ENCODE measurements at regions not wholly inside any gene's neighbourhood (a gene's known extent, or its start where the extent isn't known, plus 50 kb on each side); places are given as distances from the start of the nearest gene placed in this dataset.
"Not testable (repeated sequence)": the region's sequence is repeated elsewhere in the genome, so short reads cannot be mapped to it uniquely, and the experiment has no call there.

DNA sequence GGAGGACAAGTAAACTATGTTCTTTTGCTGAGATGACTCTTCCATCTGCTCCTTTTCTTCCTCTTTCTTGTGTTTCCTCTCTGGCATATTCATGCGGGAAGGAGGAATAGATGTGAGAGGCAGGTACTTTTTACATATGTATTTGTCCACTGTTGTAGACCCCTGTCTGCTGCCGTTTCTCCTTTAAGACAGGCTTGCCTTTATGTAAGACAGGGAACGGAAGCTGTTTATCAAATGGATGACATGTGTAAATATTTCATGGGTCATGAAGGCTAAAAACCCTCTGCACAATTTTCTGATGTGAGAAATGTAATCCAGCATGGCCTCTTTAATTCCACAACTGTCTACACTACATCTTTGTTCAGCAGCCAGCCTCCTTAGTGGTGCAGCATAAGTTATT is 1525.5 kb upstream of the NUDT12 start:
- FAIRE-seq: no peak

DNA sequence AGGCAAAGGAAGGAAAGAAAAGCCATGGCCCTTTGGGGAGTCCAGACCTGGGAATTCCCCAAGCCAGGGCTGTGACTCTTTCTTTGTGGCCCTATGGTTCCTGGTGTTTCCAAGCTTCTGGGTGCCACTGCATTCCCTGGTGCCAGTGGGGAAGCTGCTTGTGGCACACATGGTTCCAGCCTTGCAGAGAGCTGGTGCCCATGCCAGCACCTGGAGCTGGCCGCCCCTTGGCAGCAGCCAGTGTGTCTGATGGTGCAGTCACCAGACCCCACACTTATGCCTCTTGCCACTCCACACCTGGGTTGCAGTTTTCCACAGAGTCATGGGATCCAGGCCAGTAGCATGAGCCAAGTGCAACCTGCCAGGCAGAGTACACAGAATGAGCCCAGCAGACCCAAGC is 1495.3 kb upstream of the NUDT12 start:
- FAIRE-seq: no peak

DNA sequence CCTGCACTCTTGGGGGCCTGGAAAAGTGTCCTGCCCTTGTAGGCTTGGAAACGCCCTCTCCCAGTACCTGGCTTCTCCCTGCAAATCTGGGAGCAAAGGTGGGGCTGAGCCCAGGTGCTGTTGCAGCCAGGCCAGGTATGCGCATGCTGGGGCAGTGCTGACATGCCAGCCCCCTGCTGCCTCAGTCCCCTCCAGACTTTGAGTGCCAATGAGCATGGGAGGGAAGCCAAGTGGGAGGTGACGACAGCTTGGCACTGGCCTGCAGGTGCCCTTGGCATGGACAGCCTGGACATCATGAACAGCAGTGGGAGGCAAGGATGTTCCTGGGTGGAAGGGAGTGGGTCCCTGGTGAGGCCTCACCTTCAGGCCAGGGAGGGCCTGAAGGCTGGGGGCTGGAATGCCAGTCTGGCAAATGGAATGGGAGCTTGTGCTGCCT is 1494.4 kb upstream of the NUDT12 start:
- FAIRE-seq: no peak

DNA sequence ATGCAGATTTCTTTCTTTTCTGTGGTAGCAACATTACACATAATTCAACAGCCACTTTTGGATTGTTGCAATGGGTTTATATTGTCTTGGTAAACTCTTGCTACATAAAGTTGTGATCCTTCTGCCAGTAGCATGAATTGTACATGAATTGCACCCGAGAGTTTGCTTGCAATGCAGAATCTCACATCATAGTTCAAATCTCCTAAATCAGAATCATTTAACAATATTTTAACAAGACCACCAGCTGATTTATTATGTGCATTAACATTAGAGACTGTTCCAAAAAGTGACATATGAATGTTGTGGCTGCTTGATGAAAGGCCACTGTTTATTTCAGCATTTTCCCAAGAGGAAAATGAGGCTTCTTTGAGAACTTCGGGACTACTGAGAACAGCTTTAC is 1491.8 kb upstream of the NUDT12 start:
- no peak for FAIRE-seq

DNA sequence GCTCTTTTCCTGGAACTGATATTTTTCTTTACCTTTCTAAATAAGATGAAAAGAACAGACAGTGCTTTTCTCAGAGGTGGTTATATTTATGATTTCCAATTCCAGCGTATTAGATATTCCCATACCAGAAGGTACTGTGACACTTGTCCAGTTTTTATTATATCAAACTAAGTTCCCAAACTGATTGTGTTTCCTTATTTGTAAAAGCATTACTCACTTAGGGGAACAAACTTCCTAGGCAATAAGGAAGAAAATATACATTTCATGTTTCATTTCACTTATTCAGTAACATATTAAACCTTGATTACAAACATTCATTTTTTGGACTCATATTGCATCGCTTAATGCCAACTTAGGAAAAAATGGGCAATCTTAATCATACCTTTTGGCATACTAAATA is 1480.0 kb upstream of the NUDT12 start:
- FAIRE-seq: no peak

DNA sequence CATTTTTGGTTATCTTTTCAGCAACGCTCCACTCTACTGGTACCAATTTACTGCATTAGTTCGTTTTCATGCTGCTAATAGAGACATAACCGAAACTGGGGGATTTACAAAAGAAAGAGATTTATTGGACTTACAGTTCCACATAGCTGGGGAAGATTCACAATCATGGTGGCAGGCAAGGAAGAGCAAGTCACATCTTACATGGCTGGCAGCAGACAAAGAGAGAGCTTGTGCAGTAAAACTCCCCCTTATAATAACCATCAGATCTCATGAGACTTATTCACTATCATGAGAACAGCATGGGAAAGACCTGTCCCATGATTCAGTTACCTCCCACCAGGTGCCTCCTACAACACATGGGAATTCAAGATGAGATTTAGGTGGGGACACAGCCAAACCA is 1474.2 kb upstream of the NUDT12 start:
- FAIRE-seq: not testable (repeated sequence)

DNA sequence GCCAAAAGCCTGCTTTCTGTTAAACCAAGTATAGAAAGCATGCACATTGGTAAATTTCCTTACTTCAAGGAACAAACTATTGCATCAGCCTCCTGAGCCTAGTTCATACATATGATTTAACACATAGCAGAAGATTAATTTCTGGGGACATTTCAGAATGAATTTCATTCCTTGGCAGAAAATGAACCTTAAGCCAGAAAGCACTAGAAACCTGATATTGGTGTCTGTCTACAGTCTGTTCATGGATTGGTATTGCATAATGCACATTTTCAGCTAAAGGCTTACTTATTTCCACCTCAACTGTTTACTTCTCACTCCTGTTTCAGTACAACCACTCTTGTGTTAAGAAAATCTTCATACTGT is 1471.8 kb upstream of the NUDT12 start:
- FAIRE-seq: no peak

DNA sequence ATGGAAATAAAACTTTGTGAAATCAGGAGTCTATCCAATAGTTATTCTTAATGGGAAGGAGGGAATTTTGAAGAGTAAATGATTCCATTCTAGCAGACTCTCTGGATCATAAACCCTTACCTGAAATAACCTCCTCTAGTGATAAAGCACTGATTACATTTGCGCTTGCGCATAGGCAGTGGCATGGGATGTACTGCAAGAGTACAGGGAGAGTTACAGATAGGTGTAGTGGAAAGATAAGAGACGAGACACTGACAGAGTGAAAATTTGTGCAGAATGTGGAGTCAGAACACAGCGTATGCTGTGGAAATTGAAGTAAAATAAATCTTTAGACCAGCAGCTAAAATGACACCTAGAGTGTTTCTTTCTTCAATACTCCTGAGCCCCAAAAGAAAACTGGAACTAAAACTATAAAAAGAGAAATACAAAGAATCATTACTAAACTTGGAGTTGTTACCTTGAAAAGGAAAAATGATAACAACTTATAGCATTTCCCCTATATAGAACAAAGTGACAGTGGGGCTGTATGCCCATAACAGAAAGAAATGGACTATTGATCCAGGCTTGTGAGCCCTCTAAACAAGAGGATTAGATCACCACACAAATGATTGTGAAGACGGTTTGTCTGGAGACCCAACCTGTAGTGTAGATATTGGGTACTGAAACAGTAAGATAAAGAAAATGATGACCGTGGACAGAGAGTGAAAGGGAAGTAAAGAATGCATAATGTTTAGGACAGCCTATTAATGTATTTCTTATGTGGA is 1471.2 kb upstream of the NUDT12 start:
- no peak for FAIRE-seq

DNA sequence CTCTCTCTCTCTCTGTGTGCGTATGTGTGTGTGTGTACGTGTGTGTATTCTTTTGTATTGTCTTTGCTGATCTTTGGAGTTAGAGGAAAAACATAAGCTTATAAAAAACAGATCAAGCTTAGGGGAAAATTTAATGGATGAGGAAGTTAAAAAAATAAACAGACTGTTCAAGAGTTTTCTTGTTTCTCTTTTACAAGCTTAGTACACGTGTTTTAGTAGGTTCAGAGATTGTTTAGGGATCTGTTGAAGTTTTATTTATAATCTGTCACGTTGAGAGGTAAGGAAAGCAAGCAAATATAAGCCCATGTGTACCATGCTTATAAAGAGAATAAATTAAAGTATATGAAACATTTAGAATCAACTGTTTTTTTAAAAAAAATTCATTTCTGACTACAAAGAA is 1470.3 kb upstream of the NUDT12 start:
- no peak for FAIRE-seq

DNA sequence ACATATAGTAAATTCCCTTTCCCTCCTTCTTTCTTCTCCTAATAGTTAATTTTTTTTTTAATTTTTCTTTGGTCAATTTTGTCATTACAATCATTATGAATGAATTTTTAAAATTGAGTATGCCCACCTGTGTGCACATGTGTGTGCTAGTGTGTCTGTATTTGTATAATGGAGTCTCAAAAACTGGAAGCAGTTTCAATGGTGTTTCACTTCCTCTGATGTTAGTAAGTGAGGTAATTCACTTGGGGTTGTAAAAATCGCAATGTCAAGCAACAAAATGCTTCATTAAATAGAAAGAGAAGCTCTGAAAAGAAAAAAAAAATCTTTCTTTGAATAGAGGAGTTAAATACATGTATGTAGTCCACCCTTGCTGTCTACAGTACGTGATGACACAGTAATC is 1467.6 kb upstream of the NUDT12 start:
- FAIRE-seq: no peak

DNA sequence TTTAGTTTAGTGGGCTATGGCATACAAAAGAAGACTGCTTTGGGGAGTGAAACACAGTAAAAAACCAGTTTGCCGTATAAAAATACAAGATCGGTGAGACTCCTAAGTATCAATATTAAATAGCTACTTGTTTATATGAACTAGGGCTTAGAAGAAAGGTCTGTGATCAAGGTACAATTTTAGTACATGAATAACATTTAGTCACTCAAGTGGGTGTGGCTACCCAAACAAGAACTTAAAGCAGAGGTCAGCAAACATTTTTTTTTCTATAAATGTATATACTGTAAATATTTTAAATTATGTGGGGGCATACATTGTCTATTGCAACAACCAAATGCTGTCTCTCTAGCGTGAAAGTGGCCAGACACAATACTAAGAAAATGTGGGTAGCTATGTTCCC is 1452.5 kb upstream of the NUDT12 start:
- FAIRE-seq: no peak

DNA sequence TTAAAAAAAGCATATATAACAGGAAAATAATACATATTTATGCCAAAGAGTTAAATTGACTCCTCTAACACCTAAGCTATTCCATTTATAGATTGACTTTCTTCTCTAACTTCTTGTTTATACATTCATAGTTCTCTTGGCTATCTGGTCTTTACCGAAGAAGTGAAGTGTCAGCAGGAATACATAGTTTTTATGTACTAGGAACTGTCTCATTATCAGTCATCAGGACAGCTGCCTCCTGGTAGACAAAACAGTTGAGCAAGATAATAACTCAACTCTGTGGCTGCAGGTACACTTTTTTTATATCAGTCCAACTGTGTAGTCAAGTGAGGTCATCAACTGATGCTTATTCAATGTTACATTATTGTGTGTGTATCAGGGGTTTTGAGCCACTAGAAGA is 1436.0 kb upstream of the NUDT12 start:
- no peak for FAIRE-seq

DNA sequence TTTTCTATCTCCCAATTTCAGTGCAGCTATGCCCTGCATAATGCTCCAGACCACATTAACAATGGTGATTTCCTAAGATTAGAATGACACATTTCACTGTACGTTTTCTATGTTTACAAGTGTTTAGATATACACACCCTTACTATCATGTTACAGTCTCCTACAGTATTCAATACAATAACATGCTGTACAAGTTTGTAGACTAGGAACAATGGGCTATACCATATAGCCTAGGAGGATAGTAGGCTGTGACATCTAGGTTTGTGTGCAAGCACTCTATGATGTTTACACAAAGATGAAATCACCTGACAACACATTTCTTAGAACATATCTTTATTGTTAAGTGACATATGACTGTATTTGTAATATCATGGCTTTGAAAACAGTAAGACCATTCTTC is 1435.6 kb upstream of the NUDT12 start:
- no peak for FAIRE-seq

DNA sequence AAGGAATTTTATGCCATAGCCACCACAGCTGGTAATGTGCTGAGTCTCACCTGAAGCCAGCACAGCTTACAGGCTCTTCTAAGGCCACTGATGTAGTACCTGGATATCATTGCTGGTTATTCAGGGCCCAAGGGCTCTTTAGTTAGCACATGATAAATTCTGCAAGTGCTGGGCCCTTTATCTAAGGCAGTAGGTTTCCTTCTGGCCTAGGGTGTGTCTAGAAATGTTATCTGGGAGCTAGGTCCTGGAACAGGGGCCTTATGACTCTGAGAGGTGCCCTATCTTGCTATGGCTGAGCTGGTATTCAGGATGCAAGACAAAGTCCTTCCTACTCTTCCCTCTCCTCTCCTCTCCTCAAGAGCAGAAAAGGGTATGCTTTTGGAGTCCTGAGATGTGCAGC is 1424.5 kb upstream of the NUDT12 start:
- FAIRE-seq: no peak

DNA sequence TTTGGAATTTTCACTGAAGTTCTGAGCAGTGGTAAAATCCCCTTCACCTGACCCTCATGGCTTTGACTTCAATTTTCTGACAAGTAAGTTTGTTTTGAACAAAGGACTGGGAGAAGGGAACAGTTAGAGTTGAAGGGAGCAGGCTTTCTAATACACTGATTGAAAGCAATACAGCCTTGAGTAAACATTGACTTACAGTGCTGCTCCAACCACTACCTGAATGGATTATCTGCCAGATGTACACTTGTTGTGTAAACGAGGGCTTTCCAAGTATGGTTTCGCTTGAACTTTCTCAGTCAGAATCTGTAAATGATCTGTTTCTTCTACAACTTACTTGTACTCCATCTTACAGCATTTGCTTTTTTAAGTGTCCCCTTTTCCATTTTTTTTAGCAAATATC is 1414.9 kb upstream of the NUDT12 start:
- FAIRE-seq: no peak

DNA sequence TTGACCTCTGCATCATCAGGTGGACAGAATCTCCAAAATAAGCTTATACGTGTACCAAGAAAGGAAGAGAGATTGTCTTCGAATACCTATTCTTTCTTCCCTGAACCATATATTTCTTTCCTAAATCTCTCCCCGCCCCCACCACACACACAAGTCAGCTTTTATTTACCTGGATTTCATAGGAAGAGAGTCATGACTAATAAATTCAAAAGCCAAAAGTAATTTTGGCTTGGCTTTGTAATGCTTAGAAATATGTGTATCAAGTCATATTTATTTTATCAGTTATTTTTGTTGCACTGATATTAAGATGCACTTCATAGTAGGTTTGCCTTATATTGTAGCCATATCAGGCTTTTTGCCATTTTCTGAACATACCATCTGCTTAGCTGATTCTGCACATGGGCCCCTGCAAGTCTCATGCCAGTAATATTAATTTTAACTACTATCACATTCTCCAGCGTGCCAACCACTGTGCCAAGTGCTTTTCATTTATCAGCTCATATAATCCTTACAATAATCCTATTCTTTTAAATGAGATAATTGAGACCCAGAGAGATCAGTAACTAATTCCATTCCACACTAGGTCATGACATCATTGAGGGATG is 1405.3 kb upstream of the NUDT12 start:
- FAIRE-seq: no peak

DNA sequence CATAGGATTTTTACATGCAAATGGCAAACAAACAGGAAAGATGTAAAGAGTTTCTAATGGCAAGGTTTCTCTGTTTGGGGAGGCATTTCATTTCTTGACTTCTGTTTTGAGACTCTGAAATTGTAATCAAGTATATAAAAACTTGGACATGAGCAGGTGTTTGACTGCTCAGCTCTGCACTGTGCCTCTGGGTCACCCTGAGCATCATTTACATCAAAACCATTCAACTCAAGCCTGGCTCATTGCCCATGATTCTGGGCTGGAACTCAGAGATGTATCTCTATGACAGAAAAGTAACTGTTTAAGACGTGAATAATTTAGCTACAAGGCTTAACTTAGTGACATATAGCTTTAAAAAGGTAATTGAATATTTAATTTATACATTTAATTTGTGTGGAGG is 1402.4 kb upstream of the NUDT12 start:
- no peak for FAIRE-seq

DNA sequence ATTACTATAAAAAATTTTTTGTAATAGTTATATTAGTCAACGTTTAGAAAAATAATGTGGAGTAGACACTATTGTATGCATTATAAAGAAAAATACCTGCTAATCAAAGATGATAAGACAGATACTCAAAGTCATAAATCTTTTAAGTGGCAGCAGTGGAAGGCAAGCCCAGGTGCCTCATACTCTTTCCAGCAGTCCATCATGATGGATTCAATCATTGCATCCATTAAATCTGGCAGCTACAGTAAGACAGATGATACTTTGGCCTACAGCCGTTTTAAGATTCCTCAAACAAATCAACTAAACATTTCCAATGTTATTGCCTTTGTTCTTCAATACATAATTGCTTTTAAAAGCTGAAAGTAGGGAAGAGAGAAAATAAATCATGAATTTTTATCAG is 1392.9 kb upstream of the NUDT12 start:
- no peak for FAIRE-seq

DNA sequence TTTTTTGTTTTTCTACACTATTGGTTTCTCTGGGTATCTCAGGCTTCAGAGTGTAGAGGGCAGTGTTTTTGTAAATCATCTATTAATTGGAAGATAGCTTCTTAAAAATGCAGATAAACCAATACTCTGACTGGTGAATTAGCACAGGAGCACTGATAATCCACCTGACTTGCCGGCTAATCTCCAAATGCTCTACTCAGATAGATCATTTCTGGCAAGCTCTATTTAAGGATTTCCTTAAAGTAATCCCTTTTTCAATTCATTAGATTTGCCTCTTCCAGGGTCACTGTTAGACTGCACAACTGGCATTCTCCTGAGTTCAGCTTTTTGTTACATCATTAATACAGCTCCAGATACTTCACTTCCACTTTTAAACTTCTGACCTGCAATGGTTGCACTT is 1390.3 kb upstream of the NUDT12 start:
- no peak for FAIRE-seq

DNA sequence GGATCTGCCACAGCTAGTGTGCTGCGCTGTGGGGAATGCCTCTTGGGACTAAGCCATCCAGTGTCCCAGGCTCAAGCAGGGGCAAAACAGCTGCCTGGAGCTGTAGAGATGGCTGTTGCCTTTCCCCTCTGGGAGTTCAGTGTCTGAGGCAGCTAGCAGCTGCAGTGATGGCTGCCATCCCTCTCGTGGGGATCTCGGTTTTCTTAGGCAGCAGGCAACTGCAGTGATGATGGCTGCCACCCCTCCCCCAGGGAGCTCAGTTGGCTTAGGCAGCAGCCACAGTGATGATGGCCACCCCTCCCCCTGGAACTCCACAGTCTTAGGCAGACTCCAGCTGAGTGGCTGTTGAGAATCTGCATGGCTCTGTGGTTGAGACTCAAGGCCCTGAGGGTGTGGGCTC is 1389.2 kb upstream of the NUDT12 start:
- no peak for FAIRE-seq

DNA sequence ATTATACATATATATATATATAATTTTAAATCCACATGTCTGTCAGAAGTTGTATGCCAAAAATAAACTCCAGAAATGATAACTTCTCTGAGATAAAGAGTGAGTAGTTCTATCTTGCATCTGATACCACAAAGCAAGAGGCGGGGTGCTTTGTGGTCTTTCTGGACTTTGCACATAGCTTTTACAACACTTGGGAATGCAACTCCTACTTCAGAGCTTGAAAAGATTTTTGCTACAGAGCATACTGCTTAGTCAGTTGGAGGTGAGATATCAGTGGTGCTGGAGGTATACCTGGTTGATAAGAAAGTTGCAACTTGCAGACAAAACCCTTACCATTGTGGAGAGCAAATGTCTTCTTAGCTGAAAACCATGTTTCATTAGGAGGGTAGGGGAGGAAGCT is 1384.5 kb upstream of the NUDT12 start:
- FAIRE-seq: no peak

DNA sequence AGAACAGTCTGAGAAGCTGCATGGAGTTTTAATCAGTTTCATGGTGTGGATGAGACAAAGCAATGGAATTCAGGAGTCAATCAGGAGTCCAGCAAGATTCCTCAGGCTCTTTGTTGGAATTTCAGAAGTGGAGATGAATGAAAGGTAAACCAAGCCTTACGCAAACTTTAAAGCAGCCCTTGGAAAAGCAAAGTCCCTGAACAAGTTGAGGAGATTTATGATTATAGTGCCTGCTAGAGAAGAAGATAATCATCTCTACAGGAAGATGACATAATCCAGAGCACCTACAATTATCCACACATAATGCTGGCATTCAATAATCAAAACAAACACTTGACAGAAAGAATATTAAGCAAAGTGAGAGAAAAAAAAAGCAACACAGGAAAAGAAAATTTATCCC is 1380.1 kb upstream of the NUDT12 start:
- no peak for FAIRE-seq

DNA sequence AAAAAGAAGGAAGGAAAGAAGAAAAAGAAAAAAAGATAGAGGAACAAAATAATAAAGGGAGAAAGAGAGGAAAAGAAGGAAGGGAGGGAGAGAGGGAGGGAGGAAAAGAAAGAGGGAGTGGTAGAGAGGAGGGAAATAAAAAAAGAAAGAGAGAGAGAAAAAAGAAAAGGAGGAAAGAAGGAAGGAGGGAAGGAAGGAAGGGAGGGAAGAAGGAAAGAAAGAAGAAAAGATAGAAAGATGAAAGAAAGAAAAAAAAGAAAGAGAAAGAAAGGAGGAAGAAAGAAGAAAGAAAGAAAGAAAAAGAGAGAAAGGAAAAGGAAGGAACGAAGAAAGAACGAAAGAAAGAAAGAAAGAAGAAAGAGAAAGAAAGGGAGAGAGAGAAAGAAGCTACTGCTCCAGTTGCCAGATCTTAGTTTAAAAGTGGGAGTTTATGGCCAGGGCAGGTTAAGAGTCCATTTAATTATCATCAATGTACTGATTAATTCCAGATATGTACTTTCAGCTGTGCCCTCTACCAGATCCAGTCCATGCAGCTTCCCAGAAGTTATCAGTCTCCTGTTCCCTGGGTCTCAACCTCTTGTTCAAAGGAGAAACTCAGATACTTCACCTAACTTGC is 1378.5 kb upstream of the NUDT12 start:
- FAIRE-seq: no peak

DNA sequence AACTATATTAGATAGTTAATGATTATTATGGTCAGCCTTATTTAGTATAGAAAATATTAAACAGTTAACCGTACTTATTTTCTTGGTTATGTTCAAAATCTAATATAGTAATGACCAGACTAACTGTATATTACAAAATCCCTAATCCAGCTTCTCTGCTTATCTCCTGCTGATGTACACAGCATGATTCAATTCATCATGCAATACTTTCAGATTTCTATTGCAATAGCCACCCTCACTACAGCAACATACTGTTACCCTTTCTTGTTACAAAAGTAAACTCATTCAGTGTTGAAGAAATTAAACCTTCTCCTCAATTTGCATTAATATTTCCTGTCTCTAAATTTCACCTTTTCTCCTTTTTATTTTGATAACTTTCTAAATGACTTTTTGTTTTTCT is 1375.0 kb upstream of the NUDT12 start:
- FAIRE-seq: no peak

DNA sequence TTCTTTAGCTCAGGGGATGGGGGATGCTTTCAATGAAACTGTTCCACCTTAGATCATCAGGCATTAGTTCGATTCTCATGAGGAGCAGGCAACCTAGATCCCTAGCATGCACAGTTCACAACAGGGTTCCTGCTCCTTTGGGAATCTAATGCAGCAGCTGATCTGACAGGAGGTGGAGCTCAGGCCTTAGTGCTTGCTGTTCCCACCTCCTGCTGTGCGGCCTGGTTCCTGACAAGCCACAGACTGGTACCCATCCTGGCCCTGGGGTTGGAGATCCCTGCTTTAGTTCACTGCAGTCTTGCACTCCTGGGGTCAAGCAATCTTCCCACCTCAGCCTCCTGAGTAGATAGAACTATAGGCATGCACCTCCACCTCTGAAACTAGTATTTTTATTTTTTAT is 1369.8 kb upstream of the NUDT12 start:
- FAIRE-seq: no peak

Measured in colon (tissue), 2 donors.